Testis (tissue), 2 donors: ENCODE measurements at regions not wholly inside any gene's neighbourhood (a gene's known extent, or its start where the extent isn't known, plus 50 kb on each side); places are given as distances from the start of the nearest gene placed in this dataset.
"Not testable (repeated sequence)": the region's sequence is repeated elsewhere in the genome, so short reads cannot be mapped to it uniquely, and the experiment has no call there.

Experiments used
- DNase-seq: peaks from one replicate; pipeline ENCODE4 v3.0.0-alpha.2; 2019
- H3K27ac ChIP-seq, 2 donors: fragments of 200-600 bp; sonication (generic); one replicate each; pipeline ENCODE4 v1.5.1; 2019
- H3K27me3 ChIP-seq: fragments of 200-600 bp; sonication (generic); one replicate; pipeline ENCODE4 v1.5.1; 2019
- H3K36me3 ChIP-seq: fragments of 200-600 bp; sonication (generic); one replicate; pipeline ENCODE4 v1.5.1; 2017; ENCODE audit warnings: low read depth; ENCODE audit errors: missing control alignments
- H3K4me1 ChIP-seq: fragments of 200-600 bp; sonication (generic); one replicate; pipeline ENCODE4 v1.5.1; 2019
- H3K4me3 ChIP-seq, 2 donors: fragments of 200-600 bp; sonication (generic); one replicate each; pipeline ENCODE4 v1.5.1; 2017 to 2019
- H3K9me3 ChIP-seq: fragments of 200-600 bp; sonication (generic); one replicate; pipeline ENCODE4 v1.5.1; 2017
- CTCF ChIP-seq, 3 experiments: fragments of 450-650 bp in 2 of 3; fragments of 200-600 bp in 1 of 3; sonication (generic) in 1 of 3; IDR thresholded peaks; one replicate each; pipeline ENCODE4 v1.5.1; 2016 to 2019; ENCODE audit warnings: antibody characterized with exemption in 3 of 3, mild to moderate bottlenecking in 2 of 3, moderate library complexity in 1 of 3
- POLR2A ChIP-seq: fragments of 450-650 bp; IDR thresholded peaks from one replicate; pipeline ENCODE4 v1.6.1; 2017; ENCODE audit warnings: antibody characterized with exemption, mild to moderate bottlenecking, moderate library complexity
- WGBS, 2 donors: methylation state at CpG; one replicate each; pipeline ENCODE4 v1.1.5; 2018; 5-methylcytosine and 5-hydroxymethylcytosine counted together
- intact Hi-C: fragments of 100-400 bp; cut with DNase I; formaldehyde crosslinking; loops from one replicate; pipeline ENCODE4 v1.15.1; 2023; ENCODE audit warnings: low total_unique reads

GRCh38 chr3:166005126-166005525 is 167.9 kb upstream of the BCHE start:
- no peak for TF ChIP-seq CTCF (IDR thresholded peaks at IDR 0.05)
- TF ChIP-seq POLR2A, result no peak
- no peaks in the 10 kb centered on the region for H3K4me1 ChIP-seq
- H3K36me3 ChIP-seq, result no peaks in the 10 kb centered on the region
- no peak overlapping the region for H3K4me3 ChIP-seq
- no peaks in the 10 kb centered on the region for H3K9me3 ChIP-seq
- no peaks in the 10 kb centered on the region for H3K27me3 ChIP-seq
- no peak for DNase-seq
- 90 to 100% methylated on average over 1 of the region's 1 CpG for WGBS, 2 donors
- intact Hi-C loops, result no loop called here
- no peak overlapping the region for H3K27ac ChIP-seq

- Histone ChIP-seq H3K4me1 (no peaks in the 10 kb centered on the region), H3K27me3 (no peaks in the 10 kb centered on the region), H3K9me3 (no peaks in the 10 kb centered on the region), H3K27ac (no peak overlapping the region), H3K36me3 (no peaks in the 10 kb centered on the region), H3K4me3 (no peak overlapping the region)
- no peak for TF ChIP-seq POLR2A
- no peak for TF ChIP-seq CTCF (IDR thresholded peaks at IDR 0.05)
- WGBS, 2 donors, result 65 to 77% methylated on average over 1 of the region's 1 CpG
- no peak for DNase-seq
- intact Hi-C loops, result no loop called here
These were observed 157.1 kb upstream of the BCHE start for GRCh38 chr3:165994293-165994692.

GRCh38 chr3:165984589-165984988 is 147.4 kb upstream of the BCHE start:
- TF ChIP-seq POLR2A (no peak), CTCF (IDR thresholded peaks at IDR 0.05) (no peak)
- WGBS, 2 donors, result 61 to 71% methylated on average over 1 of the region's 1 CpG
- Histone ChIP-seq H3K4me3 (no peak overlapping the region), H3K4me1 (no peaks in the 10 kb centered on the region), H3K27ac (no peak overlapping the region), H3K27me3 (no peaks in the 10 kb centered on the region), H3K9me3 (no peaks in the 10 kb centered on the region), H3K36me3 (no peaks in the 10 kb centered on the region)
- intact Hi-C loops, result no loop called here
- DNase-seq, result no peak

GRCh38 chr3:165983284-165983683 is 146.1 kb upstream of the BCHE start:
- WGBS, 2 donors, result 42 to 55% methylated on average over 2 of the region's 2 CpGs
- Histone ChIP-seq H3K4me1 (no peaks in the 10 kb centered on the region), H3K36me3 (no peaks in the 10 kb centered on the region), H3K9me3 (no peaks in the 10 kb centered on the region), H3K4me3 (no peak overlapping the region), H3K27ac (no peak overlapping the region), H3K27me3 (no peaks in the 10 kb centered on the region)
- TF ChIP-seq CTCF (IDR thresholded peaks at IDR 0.05), result no peak
- TF ChIP-seq POLR2A, result no peak
- intact Hi-C loops, result no loop called here
- DNase-seq, result no peak

- no peak for DNase-seq
- TF ChIP-seq POLR2A (no peak), CTCF (IDR thresholded peaks at IDR 0.05) (no peak)
- no peaks in the 10 kb centered on the region for H3K9me3 ChIP-seq
- no peaks in the 10 kb centered on the region for H3K27me3 ChIP-seq
- H3K27ac ChIP-seq, result no peak overlapping the region
- 78 to 90% methylated on average over 1 of the region's 1 CpG for WGBS, 2 donors
- H3K36me3 ChIP-seq, result no peaks in the 10 kb centered on the region
- H3K4me1 ChIP-seq, result no peaks in the 10 kb centered on the region
- intact Hi-C loops, result no loop called here
- H3K4me3 ChIP-seq, result no peak overlapping the region
These were observed 144.1 kb upstream of the BCHE start for GRCh38 chr3:165981318-165981717.

GRCh38 chr3:165960825-165961224 is 123.6 kb upstream of the BCHE start:
- WGBS, 2 donors, result 76 to 89% methylated on average over 3 of the region's 3 CpGs
- H3K4me3 ChIP-seq, DNase-seq, H3K4me1 ChIP-seq, intact Hi-C loops, H3K27ac ChIP-seq, H3K9me3 ChIP-seq, H3K36me3 ChIP-seq, H3K27me3 ChIP-seq: not testable (repeated sequence)
